ENCODE measurements at regions not wholly inside any gene's neighbourhood (a gene's known extent, or its start where the extent isn't known, plus 50 kb on each side); places are given as distances from the start of the nearest gene placed in this dataset.

GRCh38 chr5:96529559-96529958 is 96.5 kb upstream of the PCSK1 start:
- no peak for TF ChIP-seq MAZ (IDR thresholded peaks at IDR 0.05; ENCODE audit: borderline replicate concordance, low read depth, low read length)
- TF ChIP-seq EP300 (IDR thresholded peaks at IDR 0.05), result no peak
- TF ChIP-seq KDM1A (IDR thresholded peaks at IDR 0.05; ENCODE audit: low read depth), result no peak
- TF ChIP-seq CTCF (IDR thresholded peaks at IDR 0.05), result no peak
